ENCODE measurements at regions not wholly inside any gene's neighbourhood (a gene's known extent, or its start where the extent isn't known, plus 50 kb on each side); places are given as distances from the start of the nearest gene placed in this dataset.

DNA sequence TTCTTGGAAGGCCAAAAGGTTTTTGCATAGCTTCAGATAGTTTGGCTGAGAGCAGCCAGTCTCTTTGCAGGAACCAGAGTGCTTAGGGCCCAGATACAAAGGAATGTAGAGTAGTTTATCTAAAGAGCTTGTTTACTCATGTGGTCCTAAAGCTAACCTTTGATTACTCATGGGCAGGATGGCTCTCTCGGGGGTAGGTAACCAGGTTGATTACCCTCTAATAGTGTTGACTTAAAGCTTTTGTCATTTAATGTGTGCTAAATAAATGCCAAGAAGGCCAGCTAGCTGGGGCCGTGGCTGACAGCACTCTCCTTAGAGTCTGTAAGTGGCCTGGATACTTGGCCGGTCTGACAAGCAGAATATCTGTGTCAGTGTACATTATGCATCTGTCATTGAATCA lies 69.7 kb upstream of the MAGEB16 start:
- FAIRE-seq (no peak), DNase-seq (no peak)
- Histone ChIP-seq H3K27ac (ENCODE audit: low read depth in 2 of 2, low read length in 2 of 2) (no peak overlapping the region), H3K9ac (ENCODE audit: low read length in 3 of 3) (no peak overlapping the region), H3K27me3 (ENCODE audit: control insufficient read depth, insufficient read depth, low read length) (no peaks in the 10 kb centered on the region), H3K9me3 (ENCODE audit: control insufficient read depth in 2 of 3, insufficient read depth in 1 of 3, low read length in 3 of 3) (no peaks in the 10 kb centered on the region), H3K4me3 (ENCODE audit: low read length in 3 of 3) (no peak overlapping the region), H3K4me1 (ENCODE audit: control insufficient read depth in 2 of 3, insufficient read depth in 2 of 3, low read depth in 1 of 3, low read length in 3 of 3) (no peaks in the 10 kb centered on the region), H3K36me3 (ENCODE audit: control insufficient read depth in 2 of 3, insufficient read depth in 3 of 3, low read length in 3 of 3) (no peaks in the 10 kb centered on the region)
- TF ChIP-seq, protein P1, sequence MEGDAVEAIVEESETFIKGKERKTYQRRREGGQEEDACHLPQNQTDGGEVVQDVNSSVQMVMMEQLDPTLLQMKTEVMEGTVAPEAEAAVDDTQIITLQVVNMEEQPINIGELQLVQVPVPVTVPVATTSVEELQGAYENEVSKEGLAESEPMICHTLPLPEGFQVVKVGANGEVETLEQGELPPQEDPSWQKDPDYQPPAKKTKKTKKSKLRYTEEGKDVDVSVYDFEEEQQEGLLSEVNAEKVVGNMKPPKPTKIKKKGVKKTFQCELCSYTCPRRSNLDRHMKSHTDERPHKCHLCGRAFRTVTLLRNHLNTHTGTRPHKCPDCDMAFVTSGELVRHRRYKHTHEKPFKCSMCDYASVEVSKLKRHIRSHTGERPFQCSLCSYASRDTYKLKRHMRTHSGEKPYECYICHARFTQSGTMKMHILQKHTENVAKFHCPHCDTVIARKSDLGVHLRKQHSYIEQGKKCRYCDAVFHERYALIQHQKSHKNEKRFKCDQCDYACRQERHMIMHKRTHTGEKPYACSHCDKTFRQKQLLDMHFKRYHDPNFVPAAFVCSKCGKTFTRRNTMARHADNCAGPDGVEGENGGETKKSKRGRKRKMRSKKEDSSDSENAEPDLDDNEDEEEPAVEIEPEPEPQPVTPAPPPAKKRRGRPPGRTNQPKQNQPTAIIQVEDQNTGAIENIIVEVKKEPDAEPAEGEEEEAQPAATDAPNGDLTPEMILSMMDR (IDR thresholded peaks at IDR 0.05; ENCODE audit: borderline replicate concordance, extremely low read depth, insufficient read depth) = no peak
- intact Hi-C loops (cut with DNase I) = no loop called here

DNA sequence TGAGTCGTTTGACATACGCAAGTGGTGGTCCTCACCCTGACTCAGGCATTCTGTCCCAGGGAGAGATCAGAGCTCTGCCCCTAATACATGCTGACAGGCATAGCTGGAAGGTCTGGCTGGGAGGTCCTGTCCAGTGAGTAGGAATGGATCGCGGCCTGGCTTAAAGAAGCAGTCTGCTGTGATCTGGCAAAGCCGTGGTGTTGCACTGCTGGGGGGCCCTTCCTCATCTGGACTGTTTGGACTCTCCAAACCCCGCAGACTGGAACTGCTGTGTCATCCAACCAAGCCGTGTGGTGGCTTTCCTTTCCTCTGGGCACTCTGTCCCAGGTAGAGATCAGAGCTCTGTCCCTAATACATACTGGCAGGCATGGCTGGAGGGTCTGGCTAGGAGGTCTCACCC lies 64.3 kb upstream of the MAGEB16 start:
- H3K27ac ChIP-seq (ENCODE audit: low read depth in 2 of 2, low read length in 2 of 2) = no peak overlapping the region
- no peak for DNase-seq
- intact Hi-C loops (cut with DNase I) = no loop called here
- no peaks in the 10 kb centered on the region for H3K9me3 ChIP-seq (ENCODE audit: control insufficient read depth in 2 of 3, insufficient read depth in 1 of 3, low read length in 3 of 3)
- no peaks in the 10 kb centered on the region for H3K27me3 ChIP-seq (ENCODE audit: control insufficient read depth, insufficient read depth, low read length)
- no peak overlapping the region for H3K9ac ChIP-seq (ENCODE audit: low read length in 3 of 3)
- H3K4me3 ChIP-seq (ENCODE audit: low read length in 3 of 3) = no peak overlapping the region
- FAIRE-seq = no peak
- TF ChIP-seq, protein P1 (IDR thresholded peaks at IDR 0.05; ENCODE audit: borderline replicate concordance, extremely low read depth, insufficient read depth) = no peak
- H3K36me3 ChIP-seq (ENCODE audit: control insufficient read depth in 2 of 3, insufficient read depth in 3 of 3, low read length in 3 of 3) = no peaks in the 10 kb centered on the region
- H3K4me1 ChIP-seq (ENCODE audit: control insufficient read depth in 2 of 3, insufficient read depth in 2 of 3, low read depth in 1 of 3, low read length in 3 of 3) = no peaks in the 10 kb centered on the region

DNA sequence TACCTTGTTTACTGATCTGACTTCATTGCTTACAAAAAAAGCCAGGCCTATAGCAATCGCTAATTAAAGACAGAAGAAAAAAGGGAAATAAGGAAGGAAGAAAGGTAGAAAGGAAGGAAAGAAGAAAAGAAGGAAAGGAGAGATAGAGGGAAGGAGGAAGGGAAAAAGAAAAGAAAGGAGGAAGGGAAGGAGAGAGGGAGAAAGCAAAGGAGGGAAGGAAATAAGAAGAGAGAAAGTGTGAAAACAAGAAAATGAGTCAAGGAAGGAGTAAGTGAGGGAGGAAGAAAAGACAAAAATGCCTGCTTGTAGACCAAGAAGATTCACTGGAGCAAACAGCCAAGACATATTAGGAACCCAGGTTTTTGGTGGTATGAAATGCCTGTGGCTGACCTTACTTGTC lies 57.0 kb upstream of the MAGEB16 start:
- H3K4me3 ChIP-seq (ENCODE audit: low read length in 3 of 3) = no peak overlapping the region
- TF ChIP-seq, protein P1 (IDR thresholded peaks at IDR 0.05; ENCODE audit: borderline replicate concordance, extremely low read depth, insufficient read depth) = no peak
- intact Hi-C loops (cut with DNase I) = no loop called here
- no peak for FAIRE-seq
- no peaks in the 10 kb centered on the region for H3K36me3 ChIP-seq (ENCODE audit: control insufficient read depth in 2 of 3, insufficient read depth in 3 of 3, low read length in 3 of 3)
- H3K4me1 ChIP-seq (ENCODE audit: control insufficient read depth in 2 of 3, insufficient read depth in 2 of 3, low read depth in 1 of 3, low read length in 3 of 3) = no peaks in the 10 kb centered on the region
- no peak for DNase-seq
- H3K27ac ChIP-seq (ENCODE audit: low read depth in 2 of 2, low read length in 2 of 2) = no peak overlapping the region
- H3K9me3 ChIP-seq (ENCODE audit: control insufficient read depth in 2 of 3, insufficient read depth in 1 of 3, low read length in 3 of 3) = no peaks in the 10 kb centered on the region
- no peak overlapping the region for H3K9ac ChIP-seq (ENCODE audit: low read length in 3 of 3)
- H3K27me3 ChIP-seq (ENCODE audit: control insufficient read depth, insufficient read depth, low read length) = no peaks in the 10 kb centered on the region

DNA sequence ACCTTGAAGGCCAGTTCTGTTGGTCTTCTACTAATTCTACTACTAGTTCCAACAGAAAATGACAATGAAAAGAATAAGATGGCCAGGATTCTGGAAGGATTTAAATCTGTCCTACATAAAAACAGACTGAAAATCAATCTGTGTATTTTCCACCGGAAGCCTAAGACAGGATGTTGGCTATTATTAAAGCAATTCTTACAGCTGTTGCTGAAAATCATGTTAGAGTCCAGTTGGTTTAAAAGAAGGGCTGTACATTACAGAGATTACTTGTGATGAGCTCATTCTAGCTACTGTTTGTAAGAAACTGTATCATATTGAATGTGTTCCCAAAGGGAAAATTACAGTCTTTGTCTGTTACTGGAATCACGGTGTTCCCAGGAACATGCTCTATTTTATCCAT lies 54.8 kb upstream of the MAGEB16 start:
- peak in 2 of 5 donors; percentile 3 to 21 for DNase-seq
- Histone ChIP-seq H3K9ac (ENCODE audit: low read length in 3 of 3) (no peak overlapping the region), H3K36me3 (ENCODE audit: control insufficient read depth in 2 of 3, insufficient read depth in 3 of 3, low read length in 3 of 3) (no peaks in the 10 kb centered on the region), H3K27me3 (ENCODE audit: control insufficient read depth, insufficient read depth, low read length) (no peaks in the 10 kb centered on the region), H3K27ac (ENCODE audit: low read depth in 2 of 2, low read length in 2 of 2) (no peak overlapping the region), H3K4me1 (ENCODE audit: control insufficient read depth in 2 of 3, insufficient read depth in 2 of 3, low read depth in 1 of 3, low read length in 3 of 3) (no peaks in the 10 kb centered on the region), H3K4me3 (ENCODE audit: low read length in 3 of 3) (no peak overlapping the region), H3K9me3 (ENCODE audit: control insufficient read depth in 2 of 3, insufficient read depth in 1 of 3, low read length in 3 of 3) (no peaks in the 10 kb centered on the region)
- TF ChIP-seq, protein P1 (IDR thresholded peaks at IDR 0.05; ENCODE audit: borderline replicate concordance, extremely low read depth, insufficient read depth) = no peak
- intact Hi-C loops (cut with DNase I) = no loop called here
- FAIRE-seq = no peak
